ENCODE measurements at regions not wholly inside any gene's neighbourhood (a gene's known extent, or its start where the extent isn't known, plus 50 kb on each side); places are given as distances from the start of the nearest gene placed in this dataset.

DNA sequence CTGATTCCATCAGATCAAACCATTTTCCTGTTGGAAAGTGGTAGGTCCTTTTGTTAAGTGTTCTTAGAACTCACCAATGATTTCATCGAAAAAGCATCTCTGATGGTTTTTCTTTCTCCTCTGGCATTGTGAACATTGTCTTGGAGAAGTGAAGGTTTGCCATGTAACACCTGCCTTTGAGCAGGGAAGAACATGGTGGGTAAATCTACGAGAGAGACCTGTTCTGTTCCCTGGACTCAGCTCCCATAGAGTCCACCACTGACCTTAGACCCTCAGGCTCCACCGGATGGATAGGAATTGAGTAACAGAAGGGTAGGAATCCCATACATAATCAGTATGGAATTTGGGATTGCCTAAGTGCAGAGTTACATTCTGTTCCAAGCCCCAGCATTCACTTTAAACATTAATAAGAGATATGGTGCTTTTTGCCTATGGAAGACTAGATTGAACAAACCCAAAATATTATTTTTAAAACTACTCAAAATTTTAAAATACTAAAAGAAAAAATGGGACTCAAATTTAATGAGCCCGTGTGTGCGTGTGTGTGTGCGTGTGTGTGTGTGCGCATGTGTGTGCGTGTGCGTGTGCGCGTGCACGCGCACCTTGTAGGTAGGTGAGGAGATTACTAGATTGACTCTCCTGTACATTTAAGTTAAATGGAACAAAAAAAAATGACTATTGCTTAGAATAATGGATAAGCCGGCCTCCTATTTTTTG, 92.0 kb downstream of the C9orf152 start:
- Histone ChIP-seq H3K4me1 (ENCODE audit: insufficient read depth, low read length) (peaks cover 26% of the 10 kb centered on the region), H3K9me3 (ENCODE audit: insufficient read depth, low read depth, low read length) (no peaks in the 10 kb centered on the region), H3K36me3 (ENCODE audit: insufficient read depth, low read length) (no peaks in the 10 kb centered on the region), H4K20me1 (ENCODE audit: insufficient read depth, low read length) (peaks cover 62% of the 10 kb centered on the region), H3K4me2 (ENCODE audit: low read length) (peak overlapping the region; percentile 62), H2AFZ (ENCODE audit: low read depth, low read length) (no peak overlapping the region), H3K27me3 (ENCODE audit: insufficient read depth, low read length) (no peaks in the 10 kb centered on the region), H3K27ac (ENCODE audit: low read depth, low read length) (peak overlapping the region; percentile 80), H3K9ac (ENCODE audit: low read length) (peak overlapping the region; percentile 61), H3K4me3 (ENCODE audit: insufficient read depth, low read depth, low read length) (no peak overlapping the region), H3K79me2 (ENCODE audit: insufficient read depth, low read length) (peaks cover 96% of the 10 kb centered on the region)
- FAIRE-seq (peak; percentile 55), DNase-seq (ENCODE audit: low read depth) (peak; percentile 76)
- no peaks in the 10 kb centered on the region for H3K9me3 Mint-ChIP-seq (ENCODE audit: unreplicated experiment)
- peak overlapping the region; percentile 8 for H3K4me3 Mint-ChIP-seq (ENCODE audit: unreplicated experiment)
- no peaks in the 10 kb centered on the region for H3K27me3 Mint-ChIP-seq (ENCODE audit: low read depth, unreplicated experiment)
- peak overlapping the region; percentile 98 for H3K27ac Mint-ChIP-seq (ENCODE audit: unreplicated experiment)
- peaks cover 50% of the 10 kb centered on the region for H3K4me1 Mint-ChIP-seq (ENCODE audit: low read depth, unreplicated experiment)
- H3K36me3 Mint-ChIP-seq (ENCODE audit: low read depth, unreplicated experiment): peaks cover 12% of the 10 kb centered on the region
- TF ChIP-seq, protein P1, sequence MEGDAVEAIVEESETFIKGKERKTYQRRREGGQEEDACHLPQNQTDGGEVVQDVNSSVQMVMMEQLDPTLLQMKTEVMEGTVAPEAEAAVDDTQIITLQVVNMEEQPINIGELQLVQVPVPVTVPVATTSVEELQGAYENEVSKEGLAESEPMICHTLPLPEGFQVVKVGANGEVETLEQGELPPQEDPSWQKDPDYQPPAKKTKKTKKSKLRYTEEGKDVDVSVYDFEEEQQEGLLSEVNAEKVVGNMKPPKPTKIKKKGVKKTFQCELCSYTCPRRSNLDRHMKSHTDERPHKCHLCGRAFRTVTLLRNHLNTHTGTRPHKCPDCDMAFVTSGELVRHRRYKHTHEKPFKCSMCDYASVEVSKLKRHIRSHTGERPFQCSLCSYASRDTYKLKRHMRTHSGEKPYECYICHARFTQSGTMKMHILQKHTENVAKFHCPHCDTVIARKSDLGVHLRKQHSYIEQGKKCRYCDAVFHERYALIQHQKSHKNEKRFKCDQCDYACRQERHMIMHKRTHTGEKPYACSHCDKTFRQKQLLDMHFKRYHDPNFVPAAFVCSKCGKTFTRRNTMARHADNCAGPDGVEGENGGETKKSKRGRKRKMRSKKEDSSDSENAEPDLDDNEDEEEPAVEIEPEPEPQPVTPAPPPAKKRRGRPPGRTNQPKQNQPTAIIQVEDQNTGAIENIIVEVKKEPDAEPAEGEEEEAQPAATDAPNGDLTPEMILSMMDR (IDR thresholded peaks at IDR 0.05; ENCODE audit: insufficient read depth, low read depth, low read length): no peak
- TF ChIP-seq EZH2 (IDR thresholded peaks at IDR 0.05; ENCODE audit: insufficient read depth, low read length): no peak

DNA sequence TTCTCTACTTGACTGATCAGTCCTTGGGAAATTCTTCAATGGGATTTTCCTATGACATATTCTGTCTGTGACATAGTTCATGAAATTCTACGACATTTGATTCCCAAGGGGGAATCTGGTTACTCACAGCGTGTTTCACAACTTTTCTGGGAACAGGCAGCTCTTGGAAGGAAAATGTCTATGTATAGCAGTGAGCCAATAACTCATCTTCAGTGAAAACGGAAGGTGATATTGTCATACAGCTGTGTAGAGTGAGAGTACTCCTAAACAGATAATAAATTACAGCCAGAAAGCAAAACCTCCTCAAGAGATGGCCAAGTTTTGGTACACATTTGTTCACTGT, 91.4 kb downstream of the C9orf152 start:
- no peaks in the 10 kb centered on the region for H3K27me3 Mint-ChIP-seq (ENCODE audit: low read depth, unreplicated experiment)
- H3K36me3 Mint-ChIP-seq (ENCODE audit: low read depth, unreplicated experiment): peaks cover 12% of the 10 kb centered on the region
- DNase-seq (ENCODE audit: low read depth) (peak; percentile 85), FAIRE-seq (peak; percentile 60)
- no peaks in the 10 kb centered on the region for H3K9me3 Mint-ChIP-seq (ENCODE audit: unreplicated experiment)
- no peaks in the 10 kb centered on the region for H3K36me3 ChIP-seq (ENCODE audit: insufficient read depth, low read length)
- peak overlapping the region; percentile 0 for H3K9ac ChIP-seq (ENCODE audit: low read length)
- H3K27ac Mint-ChIP-seq (ENCODE audit: unreplicated experiment): peak overlapping the region; percentile 98
- H3K9me3 ChIP-seq (ENCODE audit: insufficient read depth, low read depth, low read length): no peaks in the 10 kb centered on the region
- peak overlapping the region; percentile 80 for H3K27ac ChIP-seq (ENCODE audit: low read depth, low read length)
- H4K20me1 ChIP-seq (ENCODE audit: insufficient read depth, low read length): peaks cover 62% of the 10 kb centered on the region
- peaks cover 51% of the 10 kb centered on the region for H3K4me1 Mint-ChIP-seq (ENCODE audit: low read depth, unreplicated experiment)
- H2AFZ ChIP-seq (ENCODE audit: low read depth, low read length): no peak overlapping the region
- peaks cover 96% of the 10 kb centered on the region for H3K79me2 ChIP-seq (ENCODE audit: insufficient read depth, low read length)
- H3K4me3 Mint-ChIP-seq (ENCODE audit: unreplicated experiment): no peak overlapping the region
- H3K4me3 ChIP-seq (ENCODE audit: insufficient read depth, low read depth, low read length): no peak overlapping the region
- TF ChIP-seq, protein P1 (IDR thresholded peaks at IDR 0.05; ENCODE audit: insufficient read depth, low read depth, low read length): no peak
- no peak for TF ChIP-seq EZH2 (IDR thresholded peaks at IDR 0.05; ENCODE audit: insufficient read depth, low read length)
- H3K4me2 ChIP-seq (ENCODE audit: low read length): peak overlapping the region; percentile 62
- no peaks in the 10 kb centered on the region for H3K27me3 ChIP-seq (ENCODE audit: insufficient read depth, low read length)
- peaks cover 26% of the 10 kb centered on the region for H3K4me1 ChIP-seq (ENCODE audit: insufficient read depth, low read length)

DNA sequence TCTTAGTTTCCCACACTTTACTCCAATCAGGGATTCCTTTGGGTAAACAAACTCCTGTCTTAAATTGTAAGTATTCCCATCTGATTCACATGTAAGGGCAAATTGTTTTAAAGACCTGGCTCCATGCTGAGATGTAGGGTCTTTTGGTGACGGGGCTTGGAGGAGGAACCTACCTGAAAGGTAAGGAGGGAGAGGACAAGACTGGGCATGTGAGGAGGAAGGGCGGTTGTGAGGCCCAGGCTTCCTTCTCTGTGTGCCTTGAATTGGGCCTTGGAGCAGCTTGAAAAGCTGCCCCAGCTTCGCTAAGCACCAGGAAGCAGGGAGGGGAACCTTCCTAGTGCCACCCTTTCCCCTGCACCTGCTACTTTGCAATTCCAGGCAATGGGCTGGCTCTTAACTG, 86.8 kb downstream of the C9orf152 start:
- Mint-ChIP-seq H3K27me3 (ENCODE audit: low read depth, unreplicated experiment) (no peaks in the 10 kb centered on the region), H3K4me3 (ENCODE audit: unreplicated experiment) (no peak overlapping the region), H3K27ac (ENCODE audit: unreplicated experiment) (peak overlapping the region; percentile 41), H3K36me3 (ENCODE audit: low read depth, unreplicated experiment) (peaks cover 10% of the 10 kb centered on the region), H3K4me1 (ENCODE audit: low read depth, unreplicated experiment) (peaks cover 56% of the 10 kb centered on the region), H3K9me3 (ENCODE audit: unreplicated experiment) (no peaks in the 10 kb centered on the region)
- Histone ChIP-seq H3K79me2 (ENCODE audit: insufficient read depth, low read length) (peaks cover 94% of the 10 kb centered on the region), H3K4me3 (ENCODE audit: insufficient read depth, low read depth, low read length) (no peak overlapping the region), H3K36me3 (ENCODE audit: insufficient read depth, low read length) (no peaks in the 10 kb centered on the region), H3K4me2 (ENCODE audit: low read length) (no peak overlapping the region), H3K27me3 (ENCODE audit: insufficient read depth, low read length) (no peaks in the 10 kb centered on the region), H3K4me1 (ENCODE audit: insufficient read depth, low read length) (peaks cover 43% of the 10 kb centered on the region), H4K20me1 (ENCODE audit: insufficient read depth, low read length) (peaks cover 61% of the 10 kb centered on the region), H3K9ac (ENCODE audit: low read length) (no peak overlapping the region), H3K27ac (ENCODE audit: low read depth, low read length) (no peak overlapping the region), H2AFZ (ENCODE audit: low read depth, low read length) (no peak overlapping the region), H3K9me3 (ENCODE audit: insufficient read depth, low read depth, low read length) (no peaks in the 10 kb centered on the region)
- TF ChIP-seq, protein P1 (IDR thresholded peaks at IDR 0.05; ENCODE audit: insufficient read depth, low read depth, low read length): no peak
- no peak for TF ChIP-seq EZH2 (IDR thresholded peaks at IDR 0.05; ENCODE audit: insufficient read depth, low read length)
- FAIRE-seq (no peak), DNase-seq (ENCODE audit: low read depth) (no peak)
